Upper lobe of left lung (tissue), 4 donors: ENCODE measurements at regions not wholly inside any gene's neighbourhood (a gene's known extent, or its start where the extent isn't known, plus 50 kb on each side); places are given as distances from the start of the nearest gene placed in this dataset.

Experiments
- EP300 ChIP-seq, 4 donors: sonication (generic); formaldehyde crosslinking; IDR thresholded peaks; one replicate each; pipeline ENCODE4 v1.5.1; 2017; ENCODE audit warnings: antibody characterized with exemption in 4 of 4, control low read depth in 2 of 4
- POLR2A ChIP-seq, 4 donors: fragments of 450-650 bp; IDR thresholded peaks; one replicate each; pipeline ENCODE4 v1.5.1; 2016 to 2017; ENCODE audit warnings: antibody characterized with exemption in 4 of 4, mild to moderate bottlenecking in 2 of 4
- POLR2AphosphoS5 ChIP-seq, 2 donors: sonication (generic); formaldehyde crosslinking; IDR thresholded peaks; one replicate each; pipeline ENCODE4 v1.5.1; 2017; ENCODE audit warnings: antibody characterized with exemption in 2 of 2
- TF ChIP-seq, protein P1 (sequence below), 6 experiments: fragments of 450-650 bp in 4 of 6; fragments of 200-600 bp in 2 of 6; sonication (generic) in 2 of 6; IDR thresholded peaks; one replicate each; pipeline ENCODE4 v1.5.1; 2016 to 2019; ENCODE audit warnings: antibody characterized with exemption in 6 of 6

GRCh38 chr14:98489115-98489514 is 782.9 kb downstream of the BCL11B start:
- TF ChIP-seq, protein P1, sequence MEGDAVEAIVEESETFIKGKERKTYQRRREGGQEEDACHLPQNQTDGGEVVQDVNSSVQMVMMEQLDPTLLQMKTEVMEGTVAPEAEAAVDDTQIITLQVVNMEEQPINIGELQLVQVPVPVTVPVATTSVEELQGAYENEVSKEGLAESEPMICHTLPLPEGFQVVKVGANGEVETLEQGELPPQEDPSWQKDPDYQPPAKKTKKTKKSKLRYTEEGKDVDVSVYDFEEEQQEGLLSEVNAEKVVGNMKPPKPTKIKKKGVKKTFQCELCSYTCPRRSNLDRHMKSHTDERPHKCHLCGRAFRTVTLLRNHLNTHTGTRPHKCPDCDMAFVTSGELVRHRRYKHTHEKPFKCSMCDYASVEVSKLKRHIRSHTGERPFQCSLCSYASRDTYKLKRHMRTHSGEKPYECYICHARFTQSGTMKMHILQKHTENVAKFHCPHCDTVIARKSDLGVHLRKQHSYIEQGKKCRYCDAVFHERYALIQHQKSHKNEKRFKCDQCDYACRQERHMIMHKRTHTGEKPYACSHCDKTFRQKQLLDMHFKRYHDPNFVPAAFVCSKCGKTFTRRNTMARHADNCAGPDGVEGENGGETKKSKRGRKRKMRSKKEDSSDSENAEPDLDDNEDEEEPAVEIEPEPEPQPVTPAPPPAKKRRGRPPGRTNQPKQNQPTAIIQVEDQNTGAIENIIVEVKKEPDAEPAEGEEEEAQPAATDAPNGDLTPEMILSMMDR (IDR thresholded peaks at IDR 0.05), result no peak
- no peak for TF ChIP-seq EP300 (IDR thresholded peaks at IDR 0.05)
- TF ChIP-seq POLR2A (IDR thresholded peaks at IDR 0.05), result no peak
- TF ChIP-seq POLR2AphosphoS5 (IDR thresholded peaks at IDR 0.05), result no peak
